Skeletal muscle satellite cell (primary cell): ENCODE measurements at regions not wholly inside any gene's neighbourhood (a gene's known extent, or its start where the extent isn't known, plus 50 kb on each side); places are given as distances from the start of the nearest gene placed in this dataset.

Source experiments
- H3K27me3 ChIP-seq: 2 replicates; pipeline ENCODE4 v1.7.0; 2013; ENCODE audit warnings: low read length; ENCODE audit not compliant: control insufficient read depth, insufficient read depth
- H3K36me3 ChIP-seq: 2 replicates; pipeline ENCODE4 v1.7.0; 2013; ENCODE audit warnings: mild to moderate bottlenecking, control low read depth, low read length; ENCODE audit not compliant: insufficient read depth
- H3K4me1 ChIP-seq: 2 replicates; pipeline ENCODE4 v1.7.0; 2013; ENCODE audit warnings: low read length; ENCODE audit not compliant: control insufficient read depth, insufficient read depth
- H3K4me2 ChIP-seq: 2 replicates; pipeline ENCODE4 v1.7.0; 2013; ENCODE audit warnings: mild to moderate bottlenecking, low read length
- H3K4me3 ChIP-seq: 2 replicates; pipeline ENCODE4 v1.7.0; 2013; ENCODE audit warnings: low read length
- H3K9ac ChIP-seq: 2 replicates; pipeline ENCODE4 v1.7.0; 2013; ENCODE audit warnings: mild to moderate bottlenecking, low read depth, low read length, moderate library complexity
- H3K9me3 ChIP-seq: replicated peaks from 2 replicates; pipeline ENCODE4 v1.7.0; 2013; ENCODE audit warnings: mild to moderate bottlenecking, control low read depth, low read length
- small RNA-seq: library from RNA; depleted of rRNA; stranded (forward); fragments of <200 nt; gene quantifications from one replicate; pipeline ENCODE3, GENCODE V24; 2012

DNA sequence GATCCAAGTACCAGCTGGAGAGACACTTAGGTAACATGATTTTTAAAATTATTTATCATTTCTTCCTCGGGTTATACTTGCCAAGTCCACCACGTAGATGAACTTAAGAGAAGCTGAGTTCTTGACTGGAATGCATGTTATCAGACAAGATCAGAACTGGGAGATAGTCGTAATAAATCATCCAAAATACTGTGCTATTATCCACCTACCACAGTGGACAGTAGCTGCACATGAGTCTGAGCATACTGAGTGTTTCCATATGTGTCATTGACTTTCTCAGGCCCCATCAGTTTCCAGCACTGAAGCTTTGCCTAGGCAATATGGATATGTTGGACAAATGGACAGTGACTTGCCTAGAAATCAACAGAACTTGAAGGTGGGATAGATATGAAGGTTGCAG is 77.9 kb upstream of the RRP15 start:
- no peaks in the 10 kb centered on the region for H3K36me3 ChIP-seq
- no peaks in the 10 kb centered on the region for H3K9me3 ChIP-seq

DNA sequence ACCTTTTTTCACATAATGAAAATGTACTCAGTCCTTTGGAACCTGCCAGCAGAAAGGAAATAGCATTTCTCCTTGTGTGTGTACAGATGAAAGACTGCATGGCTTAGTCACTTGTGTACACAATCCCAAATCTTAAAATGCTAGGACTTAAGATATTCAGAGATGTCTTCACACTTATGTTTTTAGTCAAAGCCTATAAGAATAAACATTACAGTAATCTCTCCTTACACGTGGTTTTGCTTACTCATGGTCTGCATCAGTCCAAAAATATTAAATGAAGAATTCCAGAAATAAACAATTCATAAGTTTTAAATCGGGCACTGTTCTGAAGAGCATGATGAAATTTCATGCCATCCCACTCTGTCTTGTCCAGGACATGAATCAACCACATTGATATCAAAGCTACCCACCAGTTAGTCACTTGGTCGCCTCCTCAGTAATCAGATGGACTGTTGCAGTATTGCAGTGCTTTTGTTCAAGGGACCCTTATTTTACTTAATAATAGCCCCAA is 75.7 kb upstream of the RRP15 start:
- H3K9me3 ChIP-seq, result no peaks in the 10 kb centered on the region
- no peaks in the 10 kb centered on the region for H3K36me3 ChIP-seq
- peaks cover 31% of the 10 kb centered on the region for H3K4me1 ChIP-seq
- H3K4me3 ChIP-seq, result no peak overlapping the region
- H3K27me3 ChIP-seq, result no peaks in the 10 kb centered on the region
- H3K9ac ChIP-seq, result peak overlapping the region; percentile 1
- H3K4me2 ChIP-seq, result peak overlapping the region; percentile 63

More for the DNA sequence above, 77.9 kb upstream of the RRP15 start:
- Histone ChIP-seq H3K4me2 (no peak overlapping the region), H3K27me3 (no peaks in the 10 kb centered on the region), H3K4me1 (peaks cover 31% of the 10 kb centered on the region), H3K4me3 (no peak overlapping the region), H3K9ac (no peak overlapping the region)

DNA sequence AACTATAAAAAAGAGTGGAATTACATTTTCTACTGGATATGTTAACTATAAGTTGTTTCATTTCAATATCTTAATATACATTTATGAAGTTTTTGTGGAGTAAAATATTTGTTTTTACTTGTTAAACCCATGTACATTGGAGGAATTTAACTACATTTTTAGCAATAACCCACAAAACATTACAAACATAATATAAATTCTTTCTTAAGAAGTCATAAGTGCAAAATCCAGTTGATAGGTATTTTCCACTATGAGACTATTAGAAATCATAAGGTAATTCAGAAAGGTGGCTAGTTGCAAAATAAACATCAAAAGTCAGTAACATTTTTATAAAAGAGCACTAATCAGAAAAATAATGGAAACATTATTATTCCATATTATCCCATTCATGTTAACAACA is 73.9 kb upstream of the RRP15 start:
- Histone ChIP-seq H3K27me3 (no peaks in the 10 kb centered on the region), H3K9ac (peak overlapping the region; percentile 25), H3K9me3 (no peaks in the 10 kb centered on the region), H3K4me3 (no peak overlapping the region), H3K36me3 (no peaks in the 10 kb centered on the region), H3K4me1 (peaks cover 31% of the 10 kb centered on the region), H3K4me2 (peak overlapping the region; percentile 16)

DNA sequence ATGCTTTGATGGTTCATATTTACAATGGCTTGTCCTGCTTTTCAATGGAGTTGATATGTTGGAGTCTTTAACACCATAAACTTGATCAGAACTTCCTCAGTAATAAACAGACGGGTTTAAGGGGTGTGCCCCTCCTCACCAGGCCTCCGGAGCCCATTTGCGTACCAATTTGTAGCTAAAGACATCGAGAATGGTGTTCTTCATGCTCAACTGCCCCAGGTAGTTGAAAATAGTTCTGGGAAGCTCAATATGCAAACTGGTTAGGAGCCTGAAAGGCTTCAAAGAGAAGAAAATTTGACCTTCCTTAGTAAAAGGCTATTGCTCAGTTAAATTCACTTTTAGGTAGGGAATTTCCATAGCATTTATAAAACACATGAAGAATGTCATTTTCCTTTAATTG is 68.1 kb upstream of the RRP15 start:
- Histone ChIP-seq H3K9ac (no peak overlapping the region), H3K4me2 (no peak overlapping the region), H3K36me3 (no peaks in the 10 kb centered on the region), H3K27me3 (no peaks in the 10 kb centered on the region), H3K4me1 (no peaks in the 10 kb centered on the region), H3K4me3 (no peak overlapping the region), H3K9me3 (no peaks in the 10 kb centered on the region)

DNA sequence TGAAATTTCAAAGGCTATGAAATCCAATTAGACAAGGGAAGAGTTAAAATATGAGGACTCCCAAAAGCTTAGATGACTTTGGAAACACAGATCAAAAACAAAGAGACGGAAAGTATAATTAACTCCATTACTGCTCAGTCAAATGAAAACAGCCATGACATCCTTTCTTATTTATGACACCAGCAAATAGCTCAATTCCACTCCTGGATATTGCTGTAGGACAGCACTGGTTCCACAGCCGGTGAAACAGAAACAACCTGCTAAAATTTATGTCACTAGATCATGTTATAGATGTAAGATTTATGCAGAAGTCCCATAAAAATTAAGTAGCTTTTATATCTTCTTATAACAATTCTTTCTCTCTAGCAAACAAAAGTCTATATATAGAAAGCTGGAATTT is 65.6 kb upstream of the RRP15 start:
- H3K4me3 ChIP-seq, result no peak overlapping the region
- no peak overlapping the region for H3K9ac ChIP-seq
- H3K4me2 ChIP-seq, result no peak overlapping the region
- no peaks in the 10 kb centered on the region for H3K36me3 ChIP-seq
- H3K4me1 ChIP-seq, result no peaks in the 10 kb centered on the region
- H3K27me3 ChIP-seq, result no peaks in the 10 kb centered on the region
- no peaks in the 10 kb centered on the region for H3K9me3 ChIP-seq

DNA sequence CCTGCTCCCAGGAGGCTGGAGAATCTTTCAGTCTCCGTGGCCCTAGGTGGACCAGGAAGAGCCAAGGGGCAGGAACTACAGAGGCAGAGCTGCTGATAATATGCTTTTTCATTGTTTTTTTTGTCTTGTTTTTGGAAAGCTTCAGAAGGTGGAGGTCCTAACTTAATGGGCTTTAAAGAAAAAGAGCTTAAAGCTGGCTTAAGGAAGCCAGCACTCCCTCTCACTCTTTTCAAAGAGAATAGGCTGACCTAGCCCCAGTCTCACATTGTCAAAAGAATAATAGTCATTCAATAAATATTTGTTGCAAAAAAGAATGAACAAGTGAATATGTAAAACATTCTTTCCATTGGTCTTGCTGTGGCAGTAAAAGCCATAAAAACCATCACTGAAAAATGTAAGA is 61.0 kb upstream of the RRP15 start:
- no peak overlapping the region for H3K9ac ChIP-seq
- H3K9me3 ChIP-seq, result no peaks in the 10 kb centered on the region
- H3K4me2 ChIP-seq, result no peak overlapping the region
- no peaks in the 10 kb centered on the region for H3K27me3 ChIP-seq
- H3K4me1 ChIP-seq, result no peaks in the 10 kb centered on the region
- no peak overlapping the region for H3K4me3 ChIP-seq
- H3K36me3 ChIP-seq, result no peaks in the 10 kb centered on the region

DNA sequence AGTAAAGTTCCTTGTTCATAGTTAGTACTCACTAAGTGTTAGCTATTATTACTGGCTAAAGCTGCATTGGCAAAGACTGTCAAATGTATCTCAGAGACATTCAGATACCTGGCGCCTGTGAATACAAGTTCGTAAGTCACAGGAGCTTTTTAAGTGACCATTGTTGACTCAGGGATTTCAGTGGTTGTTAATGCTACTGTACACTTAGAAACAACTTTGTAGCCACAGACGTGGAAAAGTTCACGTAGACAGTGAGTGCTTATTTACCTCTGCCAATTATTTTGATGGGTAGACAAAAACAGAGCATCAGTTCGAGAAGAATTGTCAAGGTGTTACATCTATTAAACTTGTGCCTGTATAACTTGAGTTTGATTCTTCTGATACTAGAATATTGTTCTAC is 59.1 kb upstream of the RRP15 start:
- no peaks in the 10 kb centered on the region for H3K27me3 ChIP-seq
- H3K9me3 ChIP-seq, result no peaks in the 10 kb centered on the region
- no peak overlapping the region for H3K4me2 ChIP-seq
- H3K36me3 ChIP-seq, result no peaks in the 10 kb centered on the region
- H3K4me1 ChIP-seq, result no peaks in the 10 kb centered on the region
- no peak overlapping the region for H3K4me3 ChIP-seq
- H3K9ac ChIP-seq, result no peak overlapping the region

Small RNA genes in the stretch of these regions (small RNA-seq; reads per million reads assigned to genes)
- gene RNU1-141P, result 3.4 reads per million, percentile 80 among the genes with 10 or more reads in this experiment
